PC-9 (cell line): ENCODE measurements at regions not wholly inside any gene's neighbourhood (a gene's known extent, or its start where the extent isn't known, plus 50 kb on each side); places are given as distances from the start of the nearest gene placed in this dataset.

Experiments used
- BruUV-seq: library from RNA; stranded (reverse); fragments of 400-500 nt; replicated peaks from 2 replicates; lab custom pipeline; 2021; lab: Mats Ljungman, UMichigan
- CTCF ChIA-PET: fragments of 300-600 bp; sonication (Branson Sonifier 250); formaldehyde crosslinking; loops from one replicate; lab custom pipeline; 2022; ENCODE audit warnings: antibody characterized with exemption; lab: Charles Lee
- POLR2A ChIA-PET: fragments of 300-600 bp; sonication (Branson Sonifier 250); formaldehyde crosslinking; loops from one replicate; lab custom pipeline; 2022; ENCODE audit warnings: antibody characterized with exemption; ENCODE audit not compliant: unreplicated experiment; lab: Charles Lee
- DNase-seq, 2 experiments: peaks; one replicate each; pipeline versions ENCODE4 v3.0.0 to v3.0.0-alpha.2; 2015 to 2022; ENCODE audit warnings: mixed read lengths in 1 of 2
- H2AFZ ChIP-seq: fragments of 200-600 bp; sonication (generic); 2 replicates; pipeline ENCODE4 v1.8.1; 2017; ENCODE audit warnings: antibody characterized with exemption
- H3F3A ChIP-seq: fragments of 200-600 bp; sonication (generic); 2 replicates; pipeline ENCODE4 v1.8.1; 2017; ENCODE audit warnings: antibody characterized with exemption, mild to moderate bottlenecking, low read depth; ENCODE audit not compliant: insufficient read depth
- H3K27ac ChIP-seq: fragments of 200-600 bp; sonication (generic); 2 replicates; pipeline ENCODE4 v1.6.1; 2016; ENCODE audit warnings: mixed run types
- H3K27me3 ChIP-seq: fragments of 200-600 bp; sonication (generic); 2 replicates; pipeline ENCODE4 v1.6.1; 2016; ENCODE audit warnings: low read depth, mixed run types; ENCODE audit not compliant: insufficient read depth
- H3K36me3 ChIP-seq: fragments of 200-600 bp; sonication (generic); 2 replicates; pipeline ENCODE4 v1.6.1; 2016; ENCODE audit warnings: low read depth, mixed run types
- H3K4me1 ChIP-seq: fragments of 200-600 bp; sonication (generic); replicated peaks from 2 replicates; pipeline ENCODE4 v1.6.1; 2016; ENCODE audit warnings: mixed run types; ENCODE audit not compliant: insufficient read depth
- H3K4me2 ChIP-seq: fragments of 200-600 bp; sonication (generic); 2 replicates; pipeline ENCODE4 v1.6.1; 2017; ENCODE audit warnings: mixed run types
- H3K4me3 ChIP-seq: fragments of 200-600 bp; sonication (generic); 2 replicates; pipeline ENCODE4 v1.6.1; 2016; ENCODE audit warnings: mixed run types
- H3K79me2 ChIP-seq: fragments of 200-600 bp; sonication (generic); 2 replicates; pipeline ENCODE4 v1.6.1; 2017; ENCODE audit warnings: low read depth, mixed run types
- H3K9me2 ChIP-seq: fragments of 200-600 bp; sonication (generic); 2 replicates; pipeline ENCODE4 v1.8.1; 2017; ENCODE audit warnings: mild to moderate bottlenecking; ENCODE audit not compliant: insufficient read depth
- H3K9me3 ChIP-seq: fragments of 200-600 bp; sonication (generic); 2 replicates; pipeline ENCODE4 v1.8.1; 2016; ENCODE audit warnings: low read depth; ENCODE audit not compliant: insufficient read depth
- H4K20me1 ChIP-seq: fragments of 200-600 bp; sonication (generic); 2 replicates; pipeline ENCODE4 v1.8.1; 2017; ENCODE audit not compliant: insufficient read depth
- EZH2 ChIP-seq: fragments of 200-600 bp; sonication (generic); IDR thresholded peaks from 2 replicates; pipeline ENCODE4 v1.8.0; 2017; ENCODE audit warnings: antibody characterized with exemption, low read depth
- intact Hi-C: fragments of 100-400 bp; cut with micrococcal nuclease; formaldehyde crosslinking; loops from one replicate; pipeline ENCODE4 v1.10.0; 2022; ENCODE audit not compliant: unreplicated experiment
- TF ChIP-seq, protein P1 (sequence below): fragments of 200-600 bp; sonication (generic); conservative IDR thresholded peaks from 2 replicates; pipeline ENCODE4 v1.6.1; 2017; ENCODE audit warnings: mixed run types, antibody characterized with exemption, mild to moderate bottlenecking, moderate library complexity

DNA sequence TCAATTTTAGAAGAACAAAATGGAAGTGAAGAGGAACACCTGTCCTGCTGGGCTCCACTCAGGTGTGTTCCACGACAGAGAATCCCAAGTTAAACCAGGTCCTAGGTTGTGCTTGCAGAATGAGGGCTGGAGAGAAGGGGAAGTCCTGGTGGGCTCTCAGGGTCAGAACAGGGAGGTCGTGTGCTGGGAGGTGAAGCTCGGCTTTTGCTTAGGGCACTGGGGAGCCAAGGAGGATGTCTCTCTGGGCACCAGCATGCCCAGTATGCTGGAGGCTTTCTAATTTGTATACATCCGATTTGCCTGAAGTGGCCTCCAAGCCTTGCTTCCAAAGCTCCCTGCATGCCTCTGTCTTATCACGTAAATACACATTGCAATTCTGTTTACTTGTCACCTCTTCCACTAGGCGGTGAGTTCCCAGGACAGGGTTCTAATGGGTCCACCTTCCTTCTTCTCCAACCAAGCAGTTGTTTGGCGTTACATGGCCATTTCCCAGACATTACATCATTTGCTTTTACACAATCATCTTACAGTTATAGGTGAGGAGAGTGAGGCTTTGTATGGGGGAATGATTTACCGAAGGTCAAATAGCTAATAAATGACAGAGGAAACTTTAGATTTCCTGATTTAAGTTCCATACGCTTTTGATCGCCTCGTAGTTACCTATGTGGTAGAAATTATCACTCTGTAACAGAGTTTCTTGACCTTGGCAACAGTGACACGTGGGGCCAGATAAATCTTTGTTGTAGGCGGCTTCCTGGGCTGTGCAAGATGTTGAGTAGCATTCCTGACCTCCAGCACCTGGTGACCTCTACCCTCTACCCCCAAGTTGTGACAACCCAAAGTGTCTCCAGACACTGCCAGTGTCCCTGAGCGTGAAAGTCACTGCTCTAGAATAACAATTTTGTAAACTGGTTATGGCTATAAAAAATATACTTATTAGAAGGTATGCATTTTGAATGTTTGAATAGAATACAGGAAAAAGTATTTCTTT, 901.5 kb downstream of the TBC1D22A start:
- CTCF ChIA-PET = no interaction called here
- POLR2A ChIA-PET = no interaction called here
- no peak for DNase-seq
- Histone ChIP-seq H3K79me2 (no peaks in the 10 kb centered on the region), H3K4me3 (no peak overlapping the region), H3K4me1 (no peaks in the 10 kb centered on the region), H3K27ac (no peak overlapping the region), H3F3A (no peaks in the 10 kb centered on the region), H3K36me3 (no peaks in the 10 kb centered on the region), H3K27me3 (no peaks in the 10 kb centered on the region), H3K9me3 (no peaks in the 10 kb centered on the region; the same call in 1 of the 2 replicates), H4K20me1 (peaks cover 5% of the 10 kb centered on the region; the same call in 1 of the 2 replicates), H2AFZ (no peak overlapping the region), H3K9me2 (no peaks in the 10 kb centered on the region), H3K4me2 (no peak overlapping the region)
- intact Hi-C loops = no loop called here
- no peak for TF ChIP-seq EZH2
- TF ChIP-seq, protein P1, sequence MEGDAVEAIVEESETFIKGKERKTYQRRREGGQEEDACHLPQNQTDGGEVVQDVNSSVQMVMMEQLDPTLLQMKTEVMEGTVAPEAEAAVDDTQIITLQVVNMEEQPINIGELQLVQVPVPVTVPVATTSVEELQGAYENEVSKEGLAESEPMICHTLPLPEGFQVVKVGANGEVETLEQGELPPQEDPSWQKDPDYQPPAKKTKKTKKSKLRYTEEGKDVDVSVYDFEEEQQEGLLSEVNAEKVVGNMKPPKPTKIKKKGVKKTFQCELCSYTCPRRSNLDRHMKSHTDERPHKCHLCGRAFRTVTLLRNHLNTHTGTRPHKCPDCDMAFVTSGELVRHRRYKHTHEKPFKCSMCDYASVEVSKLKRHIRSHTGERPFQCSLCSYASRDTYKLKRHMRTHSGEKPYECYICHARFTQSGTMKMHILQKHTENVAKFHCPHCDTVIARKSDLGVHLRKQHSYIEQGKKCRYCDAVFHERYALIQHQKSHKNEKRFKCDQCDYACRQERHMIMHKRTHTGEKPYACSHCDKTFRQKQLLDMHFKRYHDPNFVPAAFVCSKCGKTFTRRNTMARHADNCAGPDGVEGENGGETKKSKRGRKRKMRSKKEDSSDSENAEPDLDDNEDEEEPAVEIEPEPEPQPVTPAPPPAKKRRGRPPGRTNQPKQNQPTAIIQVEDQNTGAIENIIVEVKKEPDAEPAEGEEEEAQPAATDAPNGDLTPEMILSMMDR = no peak
- BruUV-seq = no TSS peak

- no peak overlapping the region for H3K4me3 ChIP-seq
- H3K4me1 ChIP-seq = no peaks in the 10 kb centered on the region
- H3K79me2 ChIP-seq = no peaks in the 10 kb centered on the region
- POLR2A ChIA-PET = no interaction called here
- 0 out of 2 replicates have a peak, but pooled peaks cover 5% of the 10 kb centered on the region for H4K20me1 ChIP-seq
- no peaks in the 10 kb centered on the region for H3F3A ChIP-seq
- no peaks in the 10 kb centered on the region for H3K27me3 ChIP-seq
- CTCF ChIA-PET = no interaction called here
- intact Hi-C loops = no loop called here
- no TSS peak for BruUV-seq
- no peak for TF ChIP-seq EZH2
- TF ChIP-seq, protein P1 = no peak
- no peaks in the 10 kb centered on the region; the same call in 1 of the 2 replicates for H3K9me3 ChIP-seq
- 0 out of 2 replicates have a peak, but pooled peaks cover 5% of the 10 kb centered on the region for H3K36me3 ChIP-seq
- H3K9me2 ChIP-seq = no peaks in the 10 kb centered on the region
- H3K27ac ChIP-seq = no peak overlapping the region
- DNase-seq = no peak
- H3K4me2 ChIP-seq = no peak overlapping the region
- H2AFZ ChIP-seq = no peak overlapping the region
Measured at GRCh38 chr22:47659467-47660223, 897.2 kb downstream of the TBC1D22A start.

- Histone ChIP-seq H3K9me2 (no peaks in the 10 kb centered on the region), H2AFZ (no peak overlapping the region), H3K4me3 (no peak overlapping the region), H3K4me2 (no peak overlapping the region), H3K79me2 (no peaks in the 10 kb centered on the region), H3K9me3 (no peaks in the 10 kb centered on the region; the same call in 1 of the 2 replicates), H3K4me1 (no peaks in the 10 kb centered on the region), H4K20me1 (0 out of 2 replicates have a peak, but pooled peaks cover 11% of the 10 kb centered on the region), H3K27me3 (no peaks in the 10 kb centered on the region), H3F3A (no peaks in the 10 kb centered on the region), H3K36me3 (0 out of 2 replicates have a peak, but pooled peaks cover 5% of the 10 kb centered on the region), H3K27ac (no peak overlapping the region)
- POLR2A ChIA-PET = no interaction called here
- DNase-seq = no peak
- no TSS peak for BruUV-seq
- CTCF ChIA-PET = no interaction called here
- TF ChIP-seq EZH2 = no peak
- TF ChIP-seq, protein P1 = no peak
- intact Hi-C loops = no loop called here
Measured at GRCh38 chr22:47658182-47658581, 895.7 kb downstream of the TBC1D22A start.
